ENCODE measurements at regions not wholly inside any gene's neighbourhood (a gene's known extent, or its start where the extent isn't known, plus 50 kb on each side); places are given as distances from the start of the nearest gene placed in this dataset.

DNA sequence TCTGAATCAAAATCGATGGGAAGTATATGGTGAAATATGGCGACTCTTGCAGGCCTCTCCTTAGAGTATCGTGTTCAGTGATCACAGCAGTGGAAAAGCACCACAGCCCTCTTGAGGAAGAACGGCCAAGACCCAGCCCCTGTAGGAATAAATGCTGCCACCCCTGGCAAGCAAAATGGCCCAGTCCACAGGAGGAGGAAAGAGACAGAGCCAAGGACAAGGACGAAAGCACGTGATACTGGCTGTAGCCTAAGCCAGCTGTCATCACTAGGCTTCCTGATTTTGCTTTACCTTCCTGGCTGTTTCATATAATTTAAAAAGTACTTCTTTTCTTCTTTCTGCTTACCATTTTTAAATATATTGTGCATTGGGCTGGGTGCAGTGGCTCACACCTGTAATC, 395.0 kb upstream of the SHH start:
- TF ChIP-seq EGR1 (IDR thresholded peaks at IDR 0.05) = no peak

DNA sequence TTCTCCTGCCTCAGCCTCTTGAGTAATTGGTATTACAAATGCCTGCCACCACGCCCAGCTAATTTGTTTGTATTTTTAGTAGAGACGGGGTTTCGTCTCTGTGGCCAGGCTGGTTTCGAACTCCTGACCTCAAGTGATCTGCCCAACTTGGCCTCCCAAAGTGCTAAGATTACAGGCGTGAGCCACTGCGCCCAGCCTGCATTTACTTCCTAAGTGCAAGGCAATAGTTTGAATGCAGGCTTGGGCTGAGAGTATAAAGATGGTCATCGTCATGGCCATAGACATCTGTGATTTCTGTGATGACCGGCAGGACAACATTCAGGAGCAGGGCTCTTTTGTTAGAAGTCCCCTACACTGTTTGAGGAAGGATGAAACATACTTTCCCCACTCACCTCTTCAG, 393.9 kb upstream of the SHH start:
- TF ChIP-seq NFIC (IDR thresholded peaks at IDR 0.05) = no peak
- no peak for TF ChIP-seq FOXM1 (IDR thresholded peaks at IDR 0.05; ENCODE audit: borderline replicate concordance, low read depth)
- TF ChIP-seq, protein P1, sequence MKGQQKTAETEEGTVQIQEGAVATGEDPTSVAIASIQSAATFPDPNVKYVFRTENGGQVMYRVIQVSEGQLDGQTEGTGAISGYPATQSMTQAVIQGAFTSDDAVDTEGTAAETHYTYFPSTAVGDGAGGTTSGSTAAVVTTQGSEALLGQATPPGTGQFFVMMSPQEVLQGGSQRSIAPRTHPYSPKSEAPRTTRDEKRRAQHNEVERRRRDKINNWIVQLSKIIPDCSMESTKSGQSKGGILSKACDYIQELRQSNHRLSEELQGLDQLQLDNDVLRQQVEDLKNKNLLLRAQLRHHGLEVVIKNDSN (IDR thresholded peaks at IDR 0.05) = no peak
- TF ChIP-seq EP300 (IDR thresholded peaks at IDR 0.05; ENCODE audit: borderline replicate concordance) = no peak
- TF ChIP-seq CREB1 (IDR thresholded peaks at IDR 0.05; ENCODE audit: low read depth) = no peak

DNA sequence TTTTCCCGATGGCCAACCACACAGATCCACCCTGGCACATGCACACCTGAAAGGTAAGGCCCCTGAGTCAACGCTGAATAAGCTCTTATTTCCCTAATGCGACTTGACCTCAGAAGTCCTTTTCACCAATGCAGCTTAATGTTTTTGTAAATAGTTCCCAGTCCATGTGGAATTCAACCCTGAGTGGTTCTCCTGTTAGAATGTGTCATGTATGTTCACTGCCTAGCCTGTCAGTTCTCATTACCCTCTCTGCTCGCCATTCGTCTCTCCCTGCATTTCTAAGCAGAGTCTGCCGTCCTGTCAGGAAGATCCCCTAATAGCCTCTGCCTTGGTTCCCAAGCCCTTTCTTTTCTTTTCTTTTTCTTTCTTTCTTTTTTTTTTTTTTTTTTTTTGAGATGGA, 392.6 kb upstream of the SHH start:
- TF ChIP-seq TEAD4 (IDR thresholded peaks at IDR 0.05) (no peak), TCF12 (IDR thresholded peaks at IDR 0.05; ENCODE audit: low read depth) (no peak), EP300 (IDR thresholded peaks at IDR 0.05; ENCODE audit: borderline replicate concordance) (no peak), FOXM1 (IDR thresholded peaks at IDR 0.05; ENCODE audit: borderline replicate concordance, low read depth) (no peak)

DNA sequence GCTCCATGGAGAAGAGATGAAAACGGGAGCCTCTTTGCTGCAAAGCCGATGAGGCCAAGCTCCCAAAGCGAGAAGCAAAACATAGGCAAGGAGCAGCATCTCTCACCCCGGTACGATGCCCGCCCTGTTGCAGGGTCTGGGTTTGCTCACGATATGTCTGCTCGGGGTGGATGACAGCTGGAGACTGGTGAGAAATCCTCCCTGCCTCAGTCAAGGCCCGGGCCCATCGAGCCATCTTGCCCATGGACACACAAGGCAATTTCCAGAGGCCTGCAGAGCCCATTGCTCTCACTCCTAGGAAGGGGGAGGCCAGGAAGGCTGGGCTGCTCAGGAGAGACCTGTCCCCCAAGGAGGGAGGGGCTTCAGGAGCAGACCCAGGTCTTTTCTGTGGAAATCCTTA, 391.7 kb upstream of the SHH start:
- TF ChIP-seq CREB1 (IDR thresholded peaks at IDR 0.05; ENCODE audit: low read depth) = no peak

DNA sequence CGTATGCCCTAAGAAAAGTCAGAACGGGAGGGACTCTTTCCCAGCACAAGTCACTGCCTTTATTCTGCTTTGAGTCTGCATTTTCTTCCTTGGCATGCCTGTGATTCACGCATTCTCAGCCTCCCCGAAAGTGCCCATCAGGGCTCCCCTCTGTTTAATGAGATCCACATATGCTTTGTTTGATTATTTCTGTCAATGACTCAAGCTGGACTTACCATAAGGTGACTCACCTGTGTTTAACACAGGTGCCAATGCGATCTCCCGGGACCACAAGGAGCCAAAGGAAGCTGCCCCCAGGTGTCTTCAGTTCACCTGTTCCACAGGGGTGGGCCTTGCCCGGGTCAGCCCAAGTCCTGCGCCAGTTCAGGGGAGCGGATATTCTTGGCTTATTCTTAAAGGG, 386.0 kb upstream of the SHH start:
- TF ChIP-seq RAD21 (IDR thresholded peaks at IDR 0.05; ENCODE audit: low read depth) (no peak), TEAD4 (IDR thresholded peaks at IDR 0.05) (no peak), NFIC (IDR thresholded peaks at IDR 0.05) (no peak), CREB1 (IDR thresholded peaks at IDR 0.05; ENCODE audit: low read depth) (no peak), YY1 (IDR thresholded peaks at IDR 0.05; ENCODE audit: low read depth) (no peak), ZBTB7A (IDR thresholded peaks at IDR 0.05; ENCODE audit: low read depth) (no peak), TCF12 (IDR thresholded peaks at IDR 0.05; ENCODE audit: low read depth) (no peak), EGR1 (IDR thresholded peaks at IDR 0.05) (no peak), FOXM1 (IDR thresholded peaks at IDR 0.05; ENCODE audit: borderline replicate concordance, low read depth) (no peak), TAF1 (IDR thresholded peaks at IDR 0.05; ENCODE audit: low read depth) (no peak), EP300 (IDR thresholded peaks at IDR 0.05; ENCODE audit: borderline replicate concordance) (no peak)
- TF ChIP-seq, protein P2, sequence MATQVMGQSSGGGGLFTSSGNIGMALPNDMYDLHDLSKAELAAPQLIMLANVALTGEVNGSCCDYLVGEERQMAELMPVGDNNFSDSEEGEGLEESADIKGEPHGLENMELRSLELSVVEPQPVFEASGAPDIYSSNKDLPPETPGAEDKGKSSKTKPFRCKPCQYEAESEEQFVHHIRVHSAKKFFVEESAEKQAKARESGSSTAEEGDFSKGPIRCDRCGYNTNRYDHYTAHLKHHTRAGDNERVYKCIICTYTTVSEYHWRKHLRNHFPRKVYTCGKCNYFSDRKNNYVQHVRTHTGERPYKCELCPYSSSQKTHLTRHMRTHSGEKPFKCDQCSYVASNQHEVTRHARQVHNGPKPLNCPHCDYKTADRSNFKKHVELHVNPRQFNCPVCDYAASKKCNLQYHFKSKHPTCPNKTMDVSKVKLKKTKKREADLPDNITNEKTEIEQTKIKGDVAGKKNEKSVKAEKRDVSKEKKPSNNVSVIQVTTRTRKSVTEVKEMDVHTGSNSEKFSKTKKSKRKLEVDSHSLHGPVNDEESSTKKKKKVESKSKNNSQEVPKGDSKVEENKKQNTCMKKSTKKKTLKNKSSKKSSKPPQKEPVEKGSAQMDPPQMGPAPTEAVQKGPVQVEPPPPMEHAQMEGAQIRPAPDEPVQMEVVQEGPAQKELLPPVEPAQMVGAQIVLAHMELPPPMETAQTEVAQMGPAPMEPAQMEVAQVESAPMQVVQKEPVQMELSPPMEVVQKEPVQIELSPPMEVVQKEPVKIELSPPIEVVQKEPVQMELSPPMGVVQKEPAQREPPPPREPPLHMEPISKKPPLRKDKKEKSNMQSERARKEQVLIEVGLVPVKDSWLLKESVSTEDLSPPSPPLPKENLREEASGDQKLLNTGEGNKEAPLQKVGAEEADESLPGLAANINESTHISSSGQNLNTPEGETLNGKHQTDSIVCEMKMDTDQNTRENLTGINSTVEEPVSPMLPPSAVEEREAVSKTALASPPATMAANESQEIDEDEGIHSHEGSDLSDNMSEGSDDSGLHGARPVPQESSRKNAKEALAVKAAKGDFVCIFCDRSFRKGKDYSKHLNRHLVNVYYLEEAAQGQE (IDR thresholded peaks at IDR 0.05; ENCODE audit: low read depth) = no peak
- TF ChIP-seq, protein P1 (IDR thresholded peaks at IDR 0.05) = no peak
- TF ChIP-seq, protein P3, sequence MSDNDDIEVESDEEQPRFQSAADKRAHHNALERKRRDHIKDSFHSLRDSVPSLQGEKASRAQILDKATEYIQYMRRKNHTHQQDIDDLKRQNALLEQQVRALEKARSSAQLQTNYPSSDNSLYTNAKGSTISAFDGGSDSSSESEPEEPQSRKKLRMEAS (IDR thresholded peaks at IDR 0.05) = no peak

DNA sequence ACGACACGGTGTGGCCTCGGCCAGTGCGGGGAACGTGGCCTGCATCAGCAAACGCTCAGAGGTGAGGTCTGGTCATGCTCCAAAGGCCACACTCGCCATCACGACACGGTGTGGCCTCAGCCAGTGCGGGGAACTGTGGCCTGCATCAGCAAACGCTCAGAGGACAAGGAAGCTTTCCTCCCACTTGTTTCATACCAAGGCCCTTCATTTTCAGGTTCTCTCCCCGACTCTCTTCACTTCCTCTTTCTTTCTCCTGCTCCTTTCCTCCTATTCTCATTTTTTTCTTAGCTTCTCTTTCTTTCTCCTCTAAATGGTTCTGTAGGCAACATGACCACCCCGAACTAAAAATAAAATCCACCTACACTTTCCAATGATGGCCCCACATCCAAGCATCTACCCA, 384.4 kb upstream of the SHH start:
- TF ChIP-seq RAD21 (IDR thresholded peaks at IDR 0.05; ENCODE audit: low read depth) = no peak
- TF ChIP-seq NFIC (IDR thresholded peaks at IDR 0.05) = no peak
- no peak for TF ChIP-seq EP300 (IDR thresholded peaks at IDR 0.05; ENCODE audit: borderline replicate concordance)
- TF ChIP-seq YY1 (IDR thresholded peaks at IDR 0.05; ENCODE audit: low read depth) = no peak
- TF ChIP-seq, protein P1 (IDR thresholded peaks at IDR 0.05) = no peak
- TF ChIP-seq, protein P2 (IDR thresholded peaks at IDR 0.05; ENCODE audit: low read depth) = no peak
- no peak for TF ChIP-seq TEAD4 (IDR thresholded peaks at IDR 0.05)
- no peak for TF ChIP-seq CEBPB (IDR thresholded peaks at IDR 0.05)
- TF ChIP-seq TCF12 (IDR thresholded peaks at IDR 0.05; ENCODE audit: low read depth) = no peak
- TF ChIP-seq EGR1 (IDR thresholded peaks at IDR 0.05) = no peak
- no peak for TF ChIP-seq FOXM1 (IDR thresholded peaks at IDR 0.05; ENCODE audit: borderline replicate concordance, low read depth)
- TF ChIP-seq CREB1 (IDR thresholded peaks at IDR 0.05; ENCODE audit: low read depth) = no peak
- no peak for TF ChIP-seq TAF1 (IDR thresholded peaks at IDR 0.05; ENCODE audit: low read depth)
- TF ChIP-seq, protein P3 (IDR thresholded peaks at IDR 0.05) = no peak
- no peak for TF ChIP-seq ZBTB7A (IDR thresholded peaks at IDR 0.05; ENCODE audit: low read depth)

DNA sequence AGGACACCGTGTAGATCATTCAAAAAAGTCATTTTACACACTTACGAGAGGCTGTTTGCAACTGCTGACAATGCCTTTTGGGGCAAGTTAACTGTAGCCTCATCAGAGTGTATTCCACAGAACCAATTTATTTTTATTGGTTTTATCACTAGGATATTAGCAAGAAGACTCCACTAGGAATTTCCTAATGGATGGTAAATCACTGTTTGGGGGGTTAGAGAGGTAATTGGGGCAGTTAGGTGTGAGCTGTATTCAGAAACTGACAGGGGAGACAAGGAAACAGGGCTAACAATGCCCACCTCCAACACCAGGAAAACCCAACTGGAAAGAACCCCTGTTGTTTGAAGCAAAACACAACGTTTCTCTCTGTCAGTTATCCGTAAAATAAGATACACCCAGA, 383.0 kb upstream of the SHH start:
- TF ChIP-seq NFIC (IDR thresholded peaks at IDR 0.05) (no peak), ZBTB7A (IDR thresholded peaks at IDR 0.05; ENCODE audit: low read depth) (no peak), EP300 (IDR thresholded peaks at IDR 0.05; ENCODE audit: borderline replicate concordance) (no peak)
- TF ChIP-seq, protein P1 (IDR thresholded peaks at IDR 0.05) = no peak

All from Ishikawa (cell line).